Activated T-helper 2 cell treated with anti-CD3 and anti-CD28 coated beads, Interferon-gamma antibody, Interleukin-2, Interleukin-4, amounts not matched to agents 10 μg/mL and 5 μg/mL and 100 μg/mL, durations not matched to agents 14 hours and 24 hours and 36 hours (primary cell): ENCODE measurements at regions not wholly inside any gene's neighbourhood (a gene's known extent, or its start where the extent isn't known, plus 50 kb on each side); places are given as distances from the start of the nearest gene placed in this dataset.
"Not testable (repeated sequence)": the region's sequence is repeated elsewhere in the genome, so short reads cannot be mapped to it uniquely, and the experiment has no call there.

Source experiments
- DNase-seq: peaks from one replicate; pipeline ENCODE4 v3.0.0; 2021; ENCODE audit warnings: low spot score
- H3K27ac Mint-ChIP-seq: one replicate; pipeline ENCODE4 v1.8.0; 2021; ENCODE audit warnings: mixed read lengths
- H3K27me3 Mint-ChIP-seq: one replicate; pipeline ENCODE4 v1.8.0; 2021; ENCODE audit warnings: low read depth, mixed read lengths
- H3K36me3 Mint-ChIP-seq: one replicate; pipeline ENCODE4 v1.8.0; 2021; ENCODE audit warnings: low read depth, mixed read lengths
- H3K4me1 Mint-ChIP-seq: one replicate; pipeline ENCODE4 v1.8.0; 2021; ENCODE audit warnings: low read depth, mixed read lengths
- H3K4me3 Mint-ChIP-seq: one replicate; pipeline ENCODE4 v1.8.0; 2021; ENCODE audit warnings: low read depth, mild to moderate bottlenecking, moderate library complexity, mixed read lengths
- H3K9me3 Mint-ChIP-seq: one replicate; pipeline ENCODE4 v1.8.0; 2021; ENCODE audit warnings: mixed read lengths
- intact Hi-C: fragments of 100-400 bp; cut with micrococcal nuclease; formaldehyde crosslinking; loops from one replicate; pipeline ENCODE4 v1.15.1; 2023

DNA sequence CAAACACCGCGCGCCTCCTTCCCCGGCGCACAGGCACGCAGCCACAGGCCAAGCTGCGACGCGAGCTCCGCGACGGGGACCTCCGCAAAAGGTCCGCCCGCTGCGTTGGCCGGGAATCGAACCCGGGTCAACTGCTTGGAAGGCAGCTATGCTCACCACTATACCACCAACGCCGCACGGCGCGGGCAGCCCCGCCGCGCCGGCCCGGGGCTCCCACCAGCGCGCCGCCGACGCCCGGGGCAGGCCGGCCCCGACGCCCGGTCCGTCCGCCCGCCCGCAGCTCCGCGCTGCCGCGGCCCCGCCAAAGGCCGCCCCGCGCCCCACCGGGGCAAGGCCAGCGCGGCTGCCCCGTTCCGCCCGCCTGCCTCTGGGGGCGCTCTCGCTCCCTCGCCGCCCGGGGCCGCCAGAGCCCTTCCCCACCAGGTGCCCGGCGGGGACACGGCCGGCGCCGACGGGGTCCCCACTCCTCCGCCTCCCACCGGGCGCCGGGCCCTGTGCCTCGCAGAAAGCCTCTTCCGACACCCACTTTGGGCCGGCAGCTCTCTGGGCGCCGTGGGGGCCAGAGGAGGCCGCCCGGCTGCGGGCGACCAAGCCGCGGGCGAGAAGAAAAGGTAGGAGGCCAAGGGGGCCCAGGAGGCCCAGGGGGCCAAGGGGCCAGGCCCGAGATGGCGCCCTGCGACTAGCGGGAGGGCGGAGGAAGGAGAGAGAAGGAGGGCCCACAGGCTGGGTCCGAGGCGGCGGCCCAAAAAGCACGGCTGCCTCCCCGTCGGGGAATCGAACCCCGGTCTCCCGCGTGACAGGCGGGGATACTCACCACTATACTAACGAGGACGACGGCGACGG is 50.2 kb upstream of the FCGR2A start:
- H3K4me3 Mint-ChIP-seq, H3K4me1 Mint-ChIP-seq, H3K9me3 Mint-ChIP-seq, DNase-seq, H3K27ac Mint-ChIP-seq, intact Hi-C loops, H3K27me3 Mint-ChIP-seq, H3K36me3 Mint-ChIP-seq: not testable (repeated sequence)

DNA sequence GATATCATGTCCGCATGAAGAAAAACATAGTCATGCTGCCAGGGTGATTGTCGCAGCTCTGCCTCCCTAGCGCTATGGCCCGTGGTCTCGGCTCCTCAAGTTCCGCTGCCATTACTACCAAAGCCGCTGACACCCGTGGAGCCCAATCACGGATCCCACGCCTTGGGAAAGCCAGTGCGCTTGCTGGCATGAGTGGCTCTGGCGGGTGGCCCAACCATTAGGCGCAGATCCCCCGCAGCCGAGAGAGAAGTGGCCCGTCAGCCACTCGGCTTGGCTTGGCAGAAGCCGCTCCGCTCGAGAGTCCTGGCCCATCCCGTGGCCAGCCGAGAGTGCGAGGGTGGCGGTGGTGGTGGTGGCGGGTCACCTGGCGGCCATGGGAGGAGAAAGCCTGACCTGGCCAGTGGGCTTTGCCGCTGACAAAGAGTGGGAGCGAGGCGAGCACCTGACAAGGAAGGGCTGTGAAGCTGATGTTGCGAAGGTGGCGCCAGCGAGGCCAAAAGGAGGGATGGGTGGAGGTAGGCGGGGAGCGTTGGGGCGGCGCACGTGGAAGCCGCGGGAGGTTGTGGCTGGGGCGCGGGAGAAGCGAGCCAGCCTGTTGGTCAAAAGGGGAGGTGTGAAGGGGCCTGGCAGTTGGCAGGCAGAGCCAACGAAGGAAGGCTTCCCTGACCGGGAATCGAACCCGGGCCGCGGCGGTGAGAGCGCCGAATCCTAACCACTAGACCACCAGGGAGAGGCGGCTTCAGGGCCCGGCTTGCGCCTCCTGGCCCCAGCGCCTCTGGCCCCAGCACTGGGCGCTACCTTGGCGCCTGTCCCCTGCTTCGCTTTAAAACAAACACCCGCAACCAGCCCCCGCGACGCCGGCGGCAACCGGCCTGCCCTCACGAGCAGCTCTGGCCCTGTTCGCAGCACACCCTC is 51.0 kb upstream of the FCGR2A start:
- H3K4me3 Mint-ChIP-seq, H3K4me1 Mint-ChIP-seq, H3K27me3 Mint-ChIP-seq, H3K27ac Mint-ChIP-seq, H3K36me3 Mint-ChIP-seq, H3K9me3 Mint-ChIP-seq, intact Hi-C loops: not testable (repeated sequence)
- peak; percentile 23 for DNase-seq

DNA sequence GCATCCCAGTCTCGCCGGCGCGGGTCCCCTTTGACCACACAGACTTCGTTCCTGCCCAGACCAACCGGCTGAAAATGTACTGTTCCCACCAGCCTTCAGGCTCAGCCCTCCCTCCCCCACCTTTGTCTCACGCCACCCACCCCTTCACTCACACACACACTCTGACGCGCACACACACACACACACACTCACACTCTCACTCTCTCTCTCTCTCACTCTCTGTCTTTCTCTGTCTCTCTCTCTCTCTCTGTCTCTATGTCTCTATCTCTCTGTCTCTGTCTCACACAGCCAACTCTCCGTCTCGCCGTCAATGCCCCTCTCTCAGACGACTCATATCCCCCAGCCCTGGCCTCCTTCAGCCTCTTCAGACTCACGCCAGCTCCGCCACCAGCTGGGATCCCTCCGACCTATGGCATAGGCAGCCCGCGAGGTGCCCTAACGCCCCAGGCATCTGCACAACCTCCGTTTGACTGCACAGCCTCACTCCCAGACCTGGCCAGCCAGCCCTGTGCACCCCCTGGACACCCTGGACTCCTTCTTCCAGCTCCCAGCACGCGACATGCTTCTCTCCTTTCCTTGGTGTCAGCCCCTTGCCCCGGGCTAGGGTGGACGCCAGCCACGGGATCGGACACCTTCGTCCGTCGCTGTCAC is 53.4 kb upstream of the FCGR2A start:
- H3K4me3 Mint-ChIP-seq, H3K4me1 Mint-ChIP-seq, H3K27ac Mint-ChIP-seq, H3K27me3 Mint-ChIP-seq, H3K9me3 Mint-ChIP-seq, intact Hi-C loops, DNase-seq, H3K36me3 Mint-ChIP-seq: not testable (repeated sequence)

DNA sequence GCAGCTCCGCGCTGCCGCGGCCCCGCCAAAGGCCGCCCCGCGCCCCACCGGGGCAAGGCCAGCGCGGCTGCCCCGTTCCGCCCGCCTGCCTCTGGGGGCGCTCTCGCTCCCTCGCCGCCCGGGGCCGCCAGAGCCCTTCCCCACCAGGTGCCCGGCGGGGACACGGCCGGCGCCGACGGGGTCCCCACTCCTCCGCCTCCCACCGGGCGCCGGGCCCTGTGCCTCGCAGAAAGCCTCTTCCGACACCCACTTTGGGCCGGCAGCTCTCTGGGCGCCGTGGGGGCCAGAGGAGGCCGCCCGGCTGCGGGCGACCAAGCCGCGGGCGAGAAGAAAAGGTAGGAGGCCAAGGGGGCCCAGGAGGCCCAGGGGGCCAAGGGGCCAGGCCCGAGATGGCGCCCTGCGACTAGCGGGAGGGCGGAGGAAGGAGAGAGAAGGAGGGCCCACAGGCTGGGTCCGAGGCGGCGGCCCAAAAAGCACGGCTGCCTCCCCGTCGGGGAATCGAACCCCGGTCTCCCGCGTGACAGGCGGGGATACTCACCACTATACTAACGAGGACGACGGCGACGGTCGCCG is 57.4 kb upstream of the FCGR2A start:
- H3K27me3 Mint-ChIP-seq, DNase-seq, intact Hi-C loops, H3K36me3 Mint-ChIP-seq, H3K9me3 Mint-ChIP-seq, H3K4me3 Mint-ChIP-seq, H3K4me1 Mint-ChIP-seq, H3K27ac Mint-ChIP-seq: not testable (repeated sequence)

DNA sequence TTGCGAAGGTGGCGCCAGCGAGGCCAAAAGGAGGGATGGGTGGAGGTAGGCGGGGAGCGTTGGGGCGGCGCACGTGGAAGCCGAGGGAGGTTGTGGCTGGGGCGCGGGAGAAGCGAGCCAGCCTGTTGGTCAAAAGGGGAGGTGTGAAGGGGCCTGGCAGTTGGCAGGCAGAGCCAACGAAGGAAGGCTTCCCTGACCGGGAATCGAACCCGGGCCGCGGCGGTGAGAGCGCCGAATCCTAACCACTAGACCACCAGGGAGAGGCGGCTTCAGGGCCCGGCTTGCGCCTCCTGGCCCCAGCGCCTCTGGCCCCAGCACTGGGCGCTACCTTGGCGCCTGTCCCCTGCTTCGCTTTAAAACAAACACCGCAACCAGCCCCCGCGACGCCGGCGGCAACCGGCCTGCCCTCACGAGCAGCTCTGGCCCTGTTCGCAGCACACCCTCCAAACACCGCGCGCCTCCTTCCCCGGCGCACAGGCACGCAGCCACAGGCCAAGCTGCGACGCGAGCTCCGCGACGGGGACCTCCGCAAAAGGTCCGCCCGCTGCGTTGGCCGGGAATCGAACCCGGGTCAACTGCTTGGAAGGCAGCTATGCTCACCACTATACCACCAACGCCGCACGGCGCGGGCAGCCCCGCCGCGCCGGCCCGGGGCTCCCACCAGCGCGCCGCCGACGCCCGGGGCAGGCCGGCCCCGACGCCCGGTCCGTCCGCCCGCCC is 58.1 kb upstream of the FCGR2A start:
- intact Hi-C loops, H3K27ac Mint-ChIP-seq, H3K4me1 Mint-ChIP-seq, H3K4me3 Mint-ChIP-seq, DNase-seq, H3K36me3 Mint-ChIP-seq, H3K9me3 Mint-ChIP-seq, H3K27me3 Mint-ChIP-seq: not testable (repeated sequence)

DNA sequence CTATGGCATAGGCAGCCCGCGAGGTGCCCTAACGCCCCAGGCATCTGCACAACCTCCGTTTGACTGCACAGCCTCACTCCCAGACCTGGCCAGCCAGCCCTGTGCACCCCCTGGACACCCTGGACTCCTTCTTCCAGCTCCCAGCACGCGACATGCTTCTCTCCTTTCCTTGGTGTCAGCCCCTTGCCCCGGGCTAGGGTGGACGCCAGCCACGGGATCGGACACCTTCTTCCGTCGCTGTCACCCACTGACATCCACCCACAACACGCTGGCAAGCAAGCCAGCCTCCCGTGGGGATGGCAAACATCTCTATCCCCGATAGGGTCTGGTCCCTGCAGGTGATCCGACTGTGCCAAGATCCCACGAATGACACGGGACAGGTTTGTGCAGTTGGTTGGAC is 60.5 kb upstream of the FCGR2A start:
- DNase-seq = peak; percentile 30
- H3K9me3 Mint-ChIP-seq, H3K36me3 Mint-ChIP-seq, H3K27me3 Mint-ChIP-seq, H3K4me3 Mint-ChIP-seq, intact Hi-C loops, H3K4me1 Mint-ChIP-seq, H3K27ac Mint-ChIP-seq: not testable (repeated sequence)

DNA sequence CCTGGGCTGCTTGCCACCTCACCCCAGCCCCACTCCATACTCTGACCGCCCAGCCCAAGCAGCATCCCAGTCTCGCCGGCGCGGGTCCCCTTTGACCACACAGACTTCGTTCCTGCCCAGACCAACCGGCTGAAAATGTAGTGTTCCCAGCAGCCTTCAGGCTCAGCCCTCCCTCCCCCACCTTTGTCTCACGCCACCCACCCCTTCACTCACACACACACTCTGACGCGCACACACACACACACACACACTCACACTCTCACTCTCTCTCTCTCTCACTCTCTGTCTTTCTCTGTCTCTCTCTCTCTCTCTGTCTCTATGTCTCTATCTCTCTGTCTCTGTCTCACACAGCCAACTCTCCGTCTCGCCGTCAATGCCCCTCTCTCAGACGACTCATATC is 61.0 kb upstream of the FCGR2A start:
- H3K9me3 Mint-ChIP-seq, intact Hi-C loops, H3K36me3 Mint-ChIP-seq, H3K4me3 Mint-ChIP-seq, H3K27ac Mint-ChIP-seq, DNase-seq, H3K27me3 Mint-ChIP-seq, H3K4me1 Mint-ChIP-seq: not testable (repeated sequence)

DNA sequence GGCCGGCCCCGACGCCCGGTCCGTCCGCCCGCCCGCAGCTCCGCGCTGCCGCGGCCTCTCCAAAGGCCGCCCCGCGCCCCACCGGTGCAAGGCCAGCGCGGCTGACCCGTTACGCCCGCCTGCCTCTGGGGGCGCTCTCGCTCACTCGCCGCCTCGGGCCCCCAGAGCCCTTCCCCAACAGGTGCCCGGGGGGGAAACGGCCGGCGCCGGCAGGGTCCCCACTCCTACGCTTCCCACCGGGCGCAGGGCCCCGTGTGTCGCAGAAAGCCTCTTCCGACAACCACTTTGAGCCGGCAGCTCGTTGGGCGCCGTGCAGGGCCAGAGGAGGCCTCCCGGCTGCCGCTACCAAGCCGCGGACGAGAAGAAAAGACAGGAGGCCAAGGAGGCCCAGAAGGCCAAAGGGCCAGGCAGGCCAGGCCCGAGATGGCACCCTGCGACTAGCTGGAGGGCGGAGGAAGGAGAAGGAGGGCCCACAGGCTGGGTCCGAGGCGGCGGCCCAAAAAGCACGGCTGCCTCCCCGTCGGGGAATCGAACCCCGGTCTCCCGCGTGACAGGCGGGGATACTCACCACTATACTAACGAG is 64.9 kb upstream of the FCGR2A start:
- DNase-seq = peak; percentile 68
- intact Hi-C loops = no loop called here
- H3K9me3 Mint-ChIP-seq = peaks cover 4% of the 10 kb centered on the region

DNA sequence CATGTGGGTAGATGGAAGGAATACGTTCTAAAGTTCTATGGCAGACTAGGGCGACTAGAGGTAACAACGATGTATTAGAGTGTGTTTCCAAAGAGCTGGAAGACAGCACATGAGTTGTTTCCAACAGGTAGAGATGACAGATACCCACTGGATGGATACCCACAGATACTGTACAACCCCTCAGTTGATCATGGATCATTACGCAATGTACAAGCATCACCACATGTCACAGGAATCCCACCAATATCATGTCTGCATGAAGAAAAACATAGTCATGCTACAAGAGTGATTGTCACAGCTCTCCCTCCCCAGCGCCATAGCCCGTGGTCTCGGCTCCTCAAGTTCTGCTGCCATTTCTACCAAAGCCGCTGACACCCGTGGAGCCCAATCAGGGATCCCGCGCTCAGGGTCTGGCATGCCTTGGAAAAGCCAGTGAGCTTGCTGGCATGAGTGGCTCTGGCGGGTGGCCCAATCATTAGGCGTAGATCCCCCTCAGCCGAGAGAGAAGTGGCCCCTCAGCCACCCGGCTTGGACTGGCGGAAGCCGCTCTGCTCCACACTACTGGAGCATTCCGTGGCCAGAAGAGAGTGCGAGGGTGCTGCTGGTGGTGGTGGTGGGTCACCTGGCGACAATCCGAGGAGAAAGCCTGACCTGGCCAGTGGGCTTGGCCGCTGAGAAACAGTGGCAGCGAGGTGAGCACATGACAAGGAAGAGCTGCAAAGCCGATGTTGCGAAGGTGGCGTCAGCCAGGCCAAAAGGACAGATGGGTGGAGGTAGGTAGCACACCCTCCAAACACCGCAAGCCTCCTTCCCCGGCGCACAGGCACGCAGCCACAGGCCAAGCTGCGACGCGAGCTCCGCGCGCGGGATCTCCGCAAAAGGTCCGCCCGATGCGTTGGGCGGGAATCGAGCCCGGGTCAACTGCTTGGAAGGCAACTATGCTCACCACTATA is 65.7 kb upstream of the FCGR2A start:
- H3K9me3 Mint-ChIP-seq = peaks cover 4% of the 10 kb centered on the region

More for the DNA sequence above, 64.9 kb upstream of the FCGR2A start:
- no peaks in the 10 kb centered on the region for H3K36me3 Mint-ChIP-seq
- H3K27me3 Mint-ChIP-seq = peaks cover 30% of the 10 kb centered on the region
- peaks cover 6% of the 10 kb centered on the region for H3K4me1 Mint-ChIP-seq
- peak overlapping the region; percentile 84 for H3K4me3 Mint-ChIP-seq
- peak overlapping the region; percentile 74 for H3K27ac Mint-ChIP-seq

DNA sequence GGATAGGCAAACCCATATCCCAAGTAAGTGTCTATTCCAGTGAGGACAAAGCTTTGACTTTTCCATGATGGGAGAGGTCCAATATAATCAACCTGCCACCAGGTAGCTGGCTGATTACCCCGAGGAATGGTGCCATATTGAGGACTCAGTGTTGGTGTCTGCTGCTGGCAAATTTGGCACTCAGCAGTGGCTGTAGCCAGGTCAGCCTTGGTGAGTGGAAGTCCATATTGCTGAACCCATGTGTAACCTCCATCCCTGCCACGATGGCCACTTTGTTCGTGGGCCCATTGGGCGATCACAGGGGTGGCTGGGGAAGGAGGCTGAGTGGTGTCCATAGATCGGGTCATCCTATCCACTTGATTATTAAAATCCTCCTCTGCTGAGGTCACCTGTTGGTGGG is 65.5 kb upstream of the CFAP126 start:
- intact Hi-C loops, H3K36me3 Mint-ChIP-seq, DNase-seq, H3K4me3 Mint-ChIP-seq, H3K9me3 Mint-ChIP-seq, H3K27ac Mint-ChIP-seq, H3K4me1 Mint-ChIP-seq: not testable (repeated sequence)
- peaks cover 63% of the 10 kb centered on the region for H3K27me3 Mint-ChIP-seq

More for the DNA sequence above, 65.7 kb upstream of the FCGR2A start:
- Mint-ChIP-seq H3K27ac (no peak overlapping the region), H3K27me3 (peaks cover 33% of the 10 kb centered on the region), H3K36me3 (no peaks in the 10 kb centered on the region), H3K4me1 (peaks cover 6% of the 10 kb centered on the region), H3K4me3 (peak overlapping the region; percentile 37)
- intact Hi-C loops = no loop called here
- DNase-seq = peak; percentile 30

DNA sequence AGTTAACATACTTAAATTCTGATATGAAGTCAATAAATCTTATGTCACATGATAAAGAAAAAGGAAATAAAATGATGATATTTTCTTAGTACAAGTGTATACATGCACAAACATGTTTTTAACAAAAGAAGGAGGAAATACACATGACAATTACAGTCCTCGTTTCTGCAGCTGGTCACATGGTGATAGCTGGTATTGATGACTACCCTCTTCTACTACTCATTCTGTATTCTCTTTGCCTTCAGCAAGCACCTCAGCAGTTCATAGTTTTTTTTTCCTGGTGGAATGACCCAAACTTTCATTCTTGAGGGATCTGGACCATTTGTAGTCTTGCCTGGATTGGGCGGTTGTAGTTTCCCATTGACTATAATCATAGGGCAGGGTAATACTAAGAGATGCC is 64.4 kb upstream of the CFAP126 start:
- intact Hi-C loops = no loop called here
- Mint-ChIP-seq H3K36me3 (no peaks in the 10 kb centered on the region), H3K4me3 (no peak overlapping the region), H3K27ac (no peak overlapping the region), H3K27me3 (peaks cover 59% of the 10 kb centered on the region), H3K9me3 (no peaks in the 10 kb centered on the region), H3K4me1 (peaks cover 9% of the 10 kb centered on the region)
- no peak for DNase-seq
